ENCODE measurements at regions not wholly inside any gene's neighbourhood (a gene's known extent, or its start where the extent isn't known, plus 50 kb on each side); places are given as distances from the start of the nearest gene placed in this dataset.

GRCh38 chr2:42938671-42939370, 146.4 kb upstream of the HAAO start:
- Histone ChIP-seq H4K20me1 (ENCODE audit: insufficient read depth, low read length) (no peaks in the 10 kb centered on the region), H3K36me3 (replicated peaks; ENCODE audit: low read depth, low read length) (no peaks in the 10 kb centered on the region), H3K27ac (ENCODE audit: low read length) (no peak overlapping the region), H3K4me1 (ENCODE audit: low read length) (no peaks in the 10 kb centered on the region), H3K79me2 (ENCODE audit: low read length) (no peaks in the 10 kb centered on the region), H3K9me3 (ENCODE audit: insufficient read depth, low read length) (no peaks in the 10 kb centered on the region), H3K4me2 (ENCODE audit: low read length) (no peak overlapping the region), H2AFZ (ENCODE audit: low read depth, low read length) (no peak overlapping the region), H3K4me3 (ENCODE audit: low read length) (no peak overlapping the region), H3K27me3 (ENCODE audit: low read depth, low read length) (0 out of 2 replicates have a peak, but pooled peaks cover 3% of the 10 kb centered on the region), H3K9ac (ENCODE audit: low read length) (no peak overlapping the region)
- TF ChIP-seq EZH2phosphoT487 (IDR thresholded peaks at IDR 0.05; ENCODE audit: low read depth), result no peak

- Histone ChIP-seq H3K4me2 (ENCODE audit: low read length) (no peak overlapping the region), H3K27ac (ENCODE audit: low read length) (no peak overlapping the region), H3K9me3 (ENCODE audit: insufficient read depth, low read length) (no peaks in the 10 kb centered on the region), H4K20me1 (ENCODE audit: insufficient read depth, low read length) (no peaks in the 10 kb centered on the region), H3K79me2 (ENCODE audit: low read length) (no peaks in the 10 kb centered on the region), H3K36me3 (replicated peaks; ENCODE audit: low read depth, low read length) (no peaks in the 10 kb centered on the region), H3K9ac (ENCODE audit: low read length) (no peak overlapping the region), H3K27me3 (ENCODE audit: low read depth, low read length) (0 out of 2 replicates have a peak, but pooled peaks cover 3% of the 10 kb centered on the region), H2AFZ (ENCODE audit: low read depth, low read length) (no peak overlapping the region), H3K4me3 (ENCODE audit: low read length) (no peak overlapping the region), H3K4me1 (ENCODE audit: low read length) (no peaks in the 10 kb centered on the region)
- TF ChIP-seq CTCF (IDR thresholded peaks at IDR 0.05; ENCODE audit: low read depth, low read length), result no peak
- no peak for TF ChIP-seq EZH2phosphoT487 (IDR thresholded peaks at IDR 0.05; ENCODE audit: low read depth)
These were observed 144.9 kb upstream of the HAAO start for GRCh38 chr2:42937171-42937875.

DNA sequence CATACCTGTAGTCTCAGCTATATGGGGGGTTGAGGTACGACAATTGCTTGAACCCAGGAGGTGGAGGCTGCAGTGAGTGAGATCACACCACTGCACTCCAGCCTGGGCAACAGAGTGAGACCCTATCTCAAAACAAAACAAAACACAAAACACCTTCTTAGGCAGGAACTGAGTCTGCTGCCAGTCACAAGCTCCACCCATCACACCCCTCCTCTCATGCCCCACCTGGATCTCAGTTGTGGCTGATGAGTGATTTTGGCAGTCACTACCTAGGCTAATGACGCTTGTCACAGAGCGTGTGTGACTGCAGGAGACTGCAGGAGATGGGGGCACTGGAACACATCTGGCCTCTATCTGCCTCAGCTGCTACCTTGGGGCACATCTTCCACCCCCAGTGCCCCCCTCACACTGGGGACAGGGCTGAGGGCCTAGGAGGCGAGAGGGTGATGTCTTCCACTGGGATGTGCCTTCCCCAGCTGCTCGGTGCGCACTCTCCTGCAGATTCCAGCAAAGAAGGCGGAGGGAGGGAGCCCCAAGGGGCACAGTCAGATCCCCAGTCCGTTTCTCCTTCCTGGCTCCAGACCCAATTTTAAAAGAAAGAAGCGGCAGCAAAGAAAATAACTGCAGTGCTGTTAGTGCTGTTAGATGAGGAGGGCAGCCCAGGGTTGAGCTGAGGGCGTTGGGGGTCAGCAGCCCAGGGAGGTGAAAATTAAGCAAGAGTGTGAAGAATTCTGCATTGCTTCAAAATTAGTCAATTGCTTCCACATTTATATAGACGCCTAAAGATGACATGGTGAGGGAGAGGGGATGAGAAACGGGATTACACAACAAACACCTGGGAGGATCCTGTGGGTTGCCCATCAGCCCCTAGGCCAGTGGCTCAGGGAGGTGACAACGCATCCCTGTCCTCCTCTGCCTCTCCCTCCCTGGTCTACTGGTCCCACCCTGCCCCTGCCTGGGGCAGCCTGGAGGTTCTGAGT, 143.6 kb upstream of the HAAO start:
- no peaks in the 10 kb centered on the region for H3K79me2 ChIP-seq (ENCODE audit: low read length)
- H4K20me1 ChIP-seq (ENCODE audit: insufficient read depth, low read length), result no peaks in the 10 kb centered on the region
- no peaks in the 10 kb centered on the region for H3K36me3 ChIP-seq (replicated peaks; ENCODE audit: low read depth, low read length)
- no peak for TF ChIP-seq EZH2phosphoT487 (IDR thresholded peaks at IDR 0.05; ENCODE audit: low read depth)
- TF ChIP-seq CTCF (IDR thresholded peaks at IDR 0.05; ENCODE audit: low read depth, low read length), result no peak
- no peak overlapping the region for H3K4me2 ChIP-seq (ENCODE audit: low read length)
- H3K4me3 ChIP-seq (ENCODE audit: low read length), result no peak overlapping the region
- H3K27me3 ChIP-seq (ENCODE audit: low read depth, low read length), result 0 out of 2 replicates have a peak, but pooled peaks cover 2% of the 10 kb centered on the region
- no peaks in the 10 kb centered on the region for H3K9me3 ChIP-seq (ENCODE audit: insufficient read depth, low read length)
- H3K9ac ChIP-seq (ENCODE audit: low read length), result no peak overlapping the region
- no peak overlapping the region for H3K27ac ChIP-seq (ENCODE audit: low read length)
- no peak overlapping the region for H2AFZ ChIP-seq (ENCODE audit: low read depth, low read length)
- no peaks in the 10 kb centered on the region for H3K4me1 ChIP-seq (ENCODE audit: low read length)

GRCh38 chr2:42934580-42935186, 142.3 kb upstream of the HAAO start:
- H3K4me3 ChIP-seq (ENCODE audit: low read length), result no peak overlapping the region
- no peaks in the 10 kb centered on the region for H3K79me2 ChIP-seq (ENCODE audit: low read length)
- H3K27me3 ChIP-seq (ENCODE audit: low read depth, low read length), result no peaks in the 10 kb centered on the region
- H2AFZ ChIP-seq (ENCODE audit: low read depth, low read length), result no peak overlapping the region
- no peaks in the 10 kb centered on the region for H3K9me3 ChIP-seq (ENCODE audit: insufficient read depth, low read length)
- H3K4me1 ChIP-seq (ENCODE audit: low read length), result no peaks in the 10 kb centered on the region
- no peak overlapping the region for H3K27ac ChIP-seq (ENCODE audit: low read length)
- no peaks in the 10 kb centered on the region for H3K36me3 ChIP-seq (replicated peaks; ENCODE audit: low read depth, low read length)
- TF ChIP-seq EZH2phosphoT487 (IDR thresholded peaks at IDR 0.05; ENCODE audit: low read depth) (no peak), CTCF (IDR thresholded peaks at IDR 0.05; ENCODE audit: low read depth, low read length) (no peak)
- no peak overlapping the region for H3K4me2 ChIP-seq (ENCODE audit: low read length)
- H3K9ac ChIP-seq (ENCODE audit: low read length), result no peak overlapping the region
- H4K20me1 ChIP-seq (ENCODE audit: insufficient read depth, low read length), result no peaks in the 10 kb centered on the region
